GM18498 (cell line): ENCODE measurements at regions not wholly inside any gene's neighbourhood (a gene's known extent, or its start where the extent isn't known, plus 50 kb on each side); places are given as distances from the start of the nearest gene placed in this dataset.
"Not testable (repeated sequence)": the region's sequence is repeated elsewhere in the genome, so short reads cannot be mapped to it uniquely, and the experiment has no call there.

Source experiments
- ATAC-seq: cut with Tn5 transposase; IDR thresholded peaks from one replicate; pipeline ENCODE4 v1.9.1; 2021; ENCODE audit warnings: mild to moderate bottlenecking, moderate library complexity; ENCODE audit not compliant: unreplicated experiment

DNA sequence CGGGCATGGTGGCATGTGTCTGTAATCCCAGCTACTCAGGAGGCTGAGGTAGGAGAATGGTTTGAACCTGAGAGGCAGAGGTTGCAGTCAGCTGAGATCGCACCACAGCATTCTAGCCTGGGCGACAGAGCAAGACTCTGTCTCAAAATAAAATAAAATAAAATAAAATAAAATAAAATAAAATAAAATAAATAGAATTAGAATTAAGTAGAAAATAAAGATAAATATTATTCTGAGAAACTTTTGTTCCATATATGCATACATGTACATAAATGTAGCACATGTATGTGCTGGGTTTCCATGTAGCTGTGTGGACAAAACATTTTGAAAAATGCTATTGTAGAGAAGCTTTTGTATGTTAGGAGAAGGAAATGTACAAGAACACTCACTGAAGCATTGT lies 129.4 kb upstream of the VLDLR start:
- ATAC-seq: no peak

DNA sequence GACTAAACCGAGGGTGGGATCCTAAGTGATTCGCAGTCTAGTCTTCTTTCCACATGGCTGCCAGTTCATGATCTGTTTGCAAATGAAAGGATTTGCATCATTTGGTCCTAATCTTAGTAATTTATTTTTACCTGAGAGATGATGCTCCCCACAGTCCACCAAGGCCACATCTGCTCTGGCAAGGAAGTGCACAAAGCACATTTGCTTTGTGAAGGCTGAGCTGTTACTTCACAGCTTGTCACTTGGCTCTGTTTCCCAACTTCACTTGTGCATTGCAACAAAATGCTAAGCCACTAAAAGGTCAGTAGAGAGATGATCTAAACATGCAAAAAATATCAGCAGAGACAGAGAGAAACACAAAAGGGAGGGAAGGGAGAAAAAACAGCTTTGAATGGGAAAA lies 128.5 kb upstream of the VLDLR start:
- no peak for ATAC-seq

DNA sequence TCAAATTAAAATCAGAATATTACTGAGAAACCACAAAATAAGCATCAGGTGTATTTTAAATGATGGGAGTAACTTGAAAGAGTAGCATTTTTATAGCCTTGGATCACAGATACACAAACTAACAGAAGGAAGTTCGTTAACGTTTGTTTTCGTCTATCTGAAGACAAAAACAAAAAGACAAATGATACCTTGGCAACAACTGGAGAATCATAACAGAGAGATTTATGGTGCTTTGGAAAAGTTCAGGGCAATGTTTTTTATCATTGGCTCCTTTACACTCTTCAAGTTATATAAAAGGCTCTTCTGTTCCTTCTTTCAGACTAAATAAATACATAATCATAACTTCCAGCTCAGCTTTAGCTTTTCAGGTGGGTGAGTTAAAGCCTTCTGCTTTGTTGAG lies 128.1 kb upstream of the VLDLR start:
- no peak for ATAC-seq

DNA sequence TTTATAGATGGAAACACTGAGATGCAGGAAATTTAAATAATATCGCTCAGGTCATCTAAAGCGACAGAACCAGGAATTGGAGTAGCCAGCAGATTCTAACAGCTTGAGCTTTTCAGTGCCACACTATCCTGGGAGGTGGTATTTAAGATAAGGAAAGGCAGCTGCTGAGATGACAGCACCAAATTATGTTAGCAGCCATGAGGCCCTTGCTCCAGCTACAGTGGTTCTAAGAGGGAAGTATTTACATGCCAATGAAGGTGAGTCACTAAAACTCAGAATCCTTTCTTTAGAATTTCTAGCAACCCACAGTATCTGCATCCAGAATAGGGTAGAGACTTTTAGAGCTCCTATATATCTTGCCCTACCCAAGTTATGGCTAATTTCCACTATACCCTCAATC lies 127.0 kb upstream of the VLDLR start:
- ATAC-seq: no peak

DNA sequence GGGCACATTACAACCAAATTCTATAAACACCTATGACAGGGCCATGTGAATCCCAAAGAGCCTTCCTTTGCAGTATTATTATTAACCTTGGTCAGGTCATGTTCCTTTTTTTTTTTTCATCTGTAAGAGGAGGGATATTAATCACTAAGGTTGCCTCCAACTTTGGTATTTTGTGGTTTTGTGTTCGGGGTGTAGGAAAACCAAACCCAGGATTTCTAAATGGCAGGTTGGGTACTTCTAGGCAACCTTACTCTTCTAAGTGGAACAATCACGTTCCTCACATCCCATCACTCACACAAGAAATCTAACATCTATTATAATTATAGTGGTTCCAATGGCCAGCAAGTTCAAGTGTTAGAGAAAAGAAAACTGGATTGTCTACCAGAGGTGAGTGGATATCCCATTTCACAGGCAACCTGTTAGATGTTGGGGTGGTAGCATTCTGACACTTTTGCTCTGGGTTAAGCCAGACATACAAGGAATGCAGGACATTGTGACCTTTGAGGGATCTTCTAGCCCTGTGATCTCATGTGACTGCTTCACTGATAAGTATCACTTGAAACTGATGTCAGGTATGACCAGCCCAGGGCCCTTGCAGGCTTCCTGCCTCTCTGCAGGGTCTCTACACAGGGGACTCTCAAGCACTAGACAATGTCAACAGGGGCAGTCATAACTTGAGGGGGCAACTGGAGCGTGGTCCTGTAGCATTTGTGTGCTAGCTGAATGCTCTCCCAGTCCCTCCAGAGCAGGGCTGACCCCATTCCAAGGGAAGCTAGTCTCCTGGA lies 126.2 kb upstream of the VLDLR start:
- no peak for ATAC-seq

DNA sequence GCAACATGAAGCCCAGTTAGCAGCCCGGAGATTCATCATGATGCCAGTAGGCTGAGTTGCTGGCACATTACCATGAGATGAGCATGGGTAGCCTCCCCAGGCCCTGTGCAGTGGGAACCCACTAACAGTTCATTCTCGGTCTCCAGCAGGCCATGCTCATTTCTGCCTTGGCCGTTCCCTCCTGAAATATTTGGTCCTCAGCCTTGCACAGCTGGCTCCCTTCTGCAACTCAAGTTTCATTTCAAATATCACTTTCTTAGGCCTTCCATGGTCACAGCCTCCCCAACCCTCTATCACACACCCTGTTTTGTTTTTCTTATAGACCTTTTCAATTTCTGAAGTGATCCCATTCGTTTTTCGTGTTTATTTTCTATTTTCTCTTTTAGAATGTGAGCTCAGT lies 125.4 kb upstream of the VLDLR start:
- no peak for ATAC-seq

DNA sequence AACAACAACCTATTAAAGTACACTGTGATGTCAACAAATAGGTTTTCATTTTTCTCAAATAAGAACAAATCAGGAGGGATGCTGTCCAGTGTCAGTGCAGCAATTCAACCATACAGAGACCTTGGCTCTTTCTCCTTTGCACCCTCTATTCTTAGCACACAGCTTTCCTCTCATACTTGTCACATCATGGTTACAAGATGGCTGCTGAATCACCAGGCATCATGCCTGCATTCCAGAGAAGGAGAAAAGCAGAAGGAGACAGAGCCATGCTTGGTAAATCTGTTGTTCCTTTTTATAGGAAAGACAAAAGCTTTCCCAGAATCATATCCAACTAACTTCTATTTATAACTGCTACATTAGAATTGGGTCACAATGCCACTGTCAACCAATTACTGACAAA lies 124.7 kb upstream of the VLDLR start:
- ATAC-seq: no peak

DNA sequence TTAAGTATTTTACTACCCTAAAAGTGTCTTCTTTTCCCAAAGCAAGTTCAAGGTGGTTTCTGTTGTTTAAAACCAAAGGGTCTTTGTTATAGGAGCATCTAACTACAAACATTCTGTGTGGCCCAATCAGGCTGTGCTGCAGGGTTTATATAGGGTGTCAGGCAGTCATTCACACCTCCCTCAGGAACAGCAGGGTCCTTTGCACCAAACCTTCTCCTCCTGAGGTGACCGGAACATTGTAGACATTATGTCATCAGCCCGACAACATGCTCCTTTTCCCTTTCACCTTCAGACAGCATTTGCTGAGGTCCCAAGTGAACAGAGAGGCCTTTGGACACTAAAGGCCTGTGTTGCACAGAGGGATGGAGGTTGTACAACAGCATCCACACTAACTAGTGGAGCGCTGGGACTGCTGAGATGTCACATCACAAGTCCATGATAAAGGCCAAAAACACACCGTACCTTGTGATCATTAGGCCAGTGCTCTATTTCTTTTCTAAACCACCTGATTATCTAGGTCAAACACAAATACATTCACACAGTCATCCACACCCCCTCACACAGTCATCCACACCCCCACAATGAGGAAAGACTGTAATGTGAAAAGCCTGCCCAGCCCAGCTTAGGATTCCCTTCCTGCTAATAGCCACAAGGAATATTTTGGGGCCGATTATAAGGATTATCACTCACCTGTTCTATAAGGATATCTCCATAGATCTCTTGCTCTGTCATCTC lies 123.8 kb upstream of the VLDLR start:
- ATAC-seq: no peak

DNA sequence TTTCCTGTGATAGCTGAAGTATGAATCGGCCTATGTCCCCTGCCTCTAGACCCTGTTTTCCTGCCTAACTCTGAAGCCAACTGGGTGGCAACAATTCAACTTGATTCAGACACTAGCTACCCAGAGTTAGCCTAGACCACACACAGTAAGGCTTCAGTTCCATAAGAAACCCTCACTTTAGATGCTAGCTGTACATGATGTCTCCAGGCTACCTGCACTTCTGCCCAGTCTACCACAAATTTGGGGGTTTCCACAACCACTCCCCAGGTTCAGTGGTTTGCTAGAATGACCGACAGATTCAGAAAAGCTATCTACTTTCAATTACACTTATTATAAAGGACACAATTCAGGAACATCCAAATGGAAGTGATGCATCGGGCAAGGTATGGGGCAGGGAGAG lies 119.4 kb upstream of the VLDLR start:
- ATAC-seq: no peak

DNA sequence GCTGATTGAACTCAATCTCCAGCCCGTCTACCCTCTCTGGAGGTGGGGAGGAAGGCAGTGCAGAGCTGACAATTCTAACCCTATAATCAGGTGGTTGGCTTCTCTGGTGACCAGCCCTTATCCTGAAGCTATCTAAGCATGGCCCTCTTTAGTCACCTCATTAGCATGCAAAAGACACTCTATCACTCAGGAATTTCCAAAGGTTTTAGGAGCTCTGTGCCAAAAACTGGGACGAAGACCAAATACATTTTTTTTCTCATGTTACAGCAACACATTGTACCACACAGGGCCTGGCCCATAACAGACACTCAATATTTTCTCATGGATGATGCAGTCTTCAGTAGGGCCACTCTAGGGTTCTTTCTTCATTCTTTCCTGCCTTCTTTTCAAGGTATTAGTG lies 118.8 kb upstream of the VLDLR start:
- ATAC-seq: no peak

DNA sequence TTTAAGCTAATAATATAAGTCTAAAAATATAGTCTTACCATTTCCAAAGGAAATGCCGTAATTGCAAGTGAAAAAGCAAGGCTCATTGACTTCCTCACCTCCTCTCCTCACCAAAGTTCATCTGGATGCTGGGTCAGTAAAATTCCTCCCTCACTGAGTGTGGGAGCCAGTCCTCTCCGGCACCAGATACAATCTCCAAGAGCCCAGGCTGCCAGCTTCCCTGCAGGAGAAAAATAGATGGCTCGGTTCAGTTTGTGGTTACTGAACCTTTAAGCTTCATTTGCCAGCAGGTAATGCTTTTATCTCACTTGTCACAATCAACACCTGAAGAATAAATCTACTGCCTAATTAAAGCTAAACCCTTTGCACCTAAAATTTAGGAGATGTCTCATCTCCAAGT lies 115.3 kb upstream of the VLDLR start:
- no peak for ATAC-seq

DNA sequence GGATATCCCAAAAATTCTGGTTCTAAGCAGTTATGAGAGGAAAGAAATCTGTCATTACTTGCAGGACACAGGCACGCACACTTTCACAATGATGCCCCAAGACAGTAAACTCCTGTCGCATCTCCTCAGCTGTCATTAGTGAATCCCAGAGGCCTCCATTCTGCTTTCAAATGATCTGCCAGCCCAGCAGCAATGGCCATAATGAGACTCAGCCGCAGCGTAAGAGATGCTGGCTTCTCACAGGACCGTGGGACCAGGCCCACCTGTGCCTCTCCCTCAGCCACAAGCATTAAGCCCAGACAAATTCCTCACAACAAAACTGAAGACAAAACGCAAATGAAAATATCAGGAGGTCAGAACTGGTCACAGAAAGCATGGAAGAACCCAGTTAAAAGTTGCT lies 98.0 kb upstream of the VLDLR start:
- ATAC-seq: no peak

DNA sequence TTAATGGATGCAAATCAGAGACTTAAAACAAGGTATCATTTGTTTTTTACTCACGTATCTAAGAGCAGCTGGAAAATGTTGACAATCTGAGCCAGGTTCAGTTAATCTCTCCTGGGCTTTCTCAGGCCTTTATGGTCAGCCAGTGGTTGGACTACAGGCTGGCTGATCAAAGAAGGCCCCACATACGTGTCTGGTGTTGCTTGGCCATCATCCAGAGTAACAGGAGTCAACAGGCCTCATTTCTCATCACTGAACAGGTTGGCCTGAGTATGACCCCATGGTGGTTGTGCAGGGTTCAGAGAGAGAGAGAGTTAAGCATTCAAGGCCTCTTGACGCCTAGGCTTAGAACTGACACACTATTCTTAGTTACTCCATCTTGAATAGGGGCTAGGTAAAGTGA lies 97.0 kb upstream of the VLDLR start:
- ATAC-seq: no peak

DNA sequence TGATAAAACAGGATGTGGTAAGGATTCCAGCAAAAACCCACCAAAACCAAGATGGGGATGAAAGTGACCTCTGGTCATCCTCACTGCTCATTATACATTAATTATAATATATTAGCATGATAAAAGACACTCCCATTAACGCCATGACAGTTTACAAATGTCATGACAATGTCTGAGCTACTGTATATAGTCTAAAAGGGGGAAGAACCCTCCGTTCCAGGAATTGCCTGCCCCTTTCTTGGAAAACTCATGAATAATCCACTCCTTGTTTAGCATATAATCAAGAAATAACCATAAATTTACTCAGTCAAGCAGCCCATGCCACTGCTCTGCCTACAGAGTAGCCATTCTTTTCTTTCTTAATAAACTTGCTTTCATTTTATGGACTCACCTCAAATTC lies 96.4 kb upstream of the VLDLR start:
- ATAC-seq: no peak

DNA sequence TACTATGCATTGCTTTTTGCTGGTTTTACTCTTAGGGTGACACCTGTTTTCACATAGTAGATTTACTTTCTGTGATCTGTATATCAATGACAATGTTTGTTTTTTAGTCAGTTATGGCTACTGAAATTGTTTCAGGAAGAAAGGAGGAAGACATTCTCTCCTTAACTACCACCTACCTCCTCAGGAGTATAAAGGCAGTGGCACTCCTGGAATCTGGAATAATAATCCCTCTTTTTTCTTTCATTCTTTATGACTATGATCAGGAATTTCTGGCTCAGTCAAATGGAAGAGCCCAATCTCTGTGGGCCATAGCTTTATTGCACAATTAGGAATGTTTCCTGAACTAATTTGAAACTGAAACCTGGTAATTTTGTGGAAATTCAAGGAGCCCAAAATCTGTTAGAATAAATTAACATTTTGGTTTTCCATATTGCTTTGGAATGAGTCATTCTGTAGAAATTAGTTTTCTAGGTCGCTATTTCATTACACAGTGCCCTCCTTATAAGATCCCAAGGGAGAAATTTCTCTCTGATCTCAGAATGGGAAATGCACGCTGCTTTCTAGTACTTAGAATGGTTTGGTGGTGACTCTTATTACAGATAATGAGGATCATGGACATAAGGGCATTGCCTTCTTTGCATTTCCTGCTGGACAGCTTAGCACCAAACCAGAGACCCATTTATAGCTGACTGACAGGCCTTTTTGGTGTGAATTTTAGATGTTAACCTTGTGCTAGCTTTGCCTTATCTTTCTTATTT lies 95.3 kb upstream of the VLDLR start:
- ATAC-seq: no peak

DNA sequence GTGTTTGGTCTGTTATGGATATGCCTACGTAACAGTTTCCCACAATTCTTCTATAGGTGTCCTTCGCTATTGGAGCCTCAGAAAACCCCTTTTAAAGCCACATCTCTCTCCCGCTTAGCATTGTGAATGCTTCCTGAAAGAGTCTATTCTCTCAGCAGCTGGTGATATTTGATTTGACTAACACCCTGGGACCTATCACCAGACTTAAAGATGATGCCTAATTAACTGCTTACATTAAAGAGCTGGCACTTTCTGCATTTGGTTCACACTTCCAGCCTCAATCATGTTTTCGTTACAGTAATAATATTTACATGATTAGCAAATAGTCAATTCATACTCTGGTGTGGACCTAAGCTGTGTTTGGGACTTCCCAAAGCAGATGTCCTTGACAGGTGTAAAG lies 90.1 kb upstream of the VLDLR start:
- no peak for ATAC-seq

DNA sequence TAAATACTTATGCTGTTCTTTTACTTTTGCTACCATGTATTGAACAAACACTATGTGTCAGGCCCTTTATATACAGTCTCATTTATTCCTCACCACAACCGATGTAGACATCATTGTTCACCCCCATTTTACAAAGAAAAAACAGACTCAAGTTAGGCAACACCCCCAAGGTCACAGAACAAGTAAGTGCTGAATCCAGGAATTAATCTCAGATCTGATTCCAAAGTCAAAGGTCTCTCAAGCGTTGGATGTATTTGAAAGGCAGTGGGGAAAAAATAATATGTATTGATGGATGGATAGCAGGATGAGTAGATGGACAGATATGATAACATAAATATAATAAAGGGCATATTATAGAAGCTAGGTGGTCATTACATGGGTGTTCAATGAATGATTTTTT lies 85.1 kb upstream of the VLDLR start:
- no peak for ATAC-seq

DNA sequence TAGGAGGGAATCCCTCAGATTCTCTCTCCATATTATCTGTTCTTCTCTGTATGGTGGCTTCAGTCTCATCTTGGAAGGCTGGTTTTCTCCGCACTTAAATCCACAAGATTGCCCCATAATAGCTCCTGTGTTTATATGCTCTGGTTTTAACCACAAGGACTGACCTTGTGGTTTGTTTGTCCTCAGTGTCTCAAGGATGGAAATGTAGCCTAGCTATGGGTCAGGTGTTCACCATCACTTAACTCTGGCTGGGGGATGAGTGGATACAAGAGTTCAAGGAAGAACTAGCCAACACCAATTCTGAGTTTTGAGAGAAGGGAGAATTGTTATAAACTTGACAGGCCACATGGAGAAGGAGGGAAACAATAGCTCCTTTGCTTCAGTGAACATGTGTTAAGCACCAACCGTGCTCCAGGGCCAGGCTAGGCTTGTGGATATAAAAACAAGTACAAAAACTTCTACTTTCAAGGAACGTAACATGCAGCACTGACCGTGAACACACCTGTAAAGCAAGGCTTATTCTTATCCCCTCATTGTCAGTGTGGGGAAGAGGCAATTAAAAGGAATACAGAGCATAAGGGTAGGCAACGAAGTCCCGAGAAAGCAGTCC lies 75.6 kb upstream of the VLDLR start:
- ATAC-seq: no peak

DNA sequence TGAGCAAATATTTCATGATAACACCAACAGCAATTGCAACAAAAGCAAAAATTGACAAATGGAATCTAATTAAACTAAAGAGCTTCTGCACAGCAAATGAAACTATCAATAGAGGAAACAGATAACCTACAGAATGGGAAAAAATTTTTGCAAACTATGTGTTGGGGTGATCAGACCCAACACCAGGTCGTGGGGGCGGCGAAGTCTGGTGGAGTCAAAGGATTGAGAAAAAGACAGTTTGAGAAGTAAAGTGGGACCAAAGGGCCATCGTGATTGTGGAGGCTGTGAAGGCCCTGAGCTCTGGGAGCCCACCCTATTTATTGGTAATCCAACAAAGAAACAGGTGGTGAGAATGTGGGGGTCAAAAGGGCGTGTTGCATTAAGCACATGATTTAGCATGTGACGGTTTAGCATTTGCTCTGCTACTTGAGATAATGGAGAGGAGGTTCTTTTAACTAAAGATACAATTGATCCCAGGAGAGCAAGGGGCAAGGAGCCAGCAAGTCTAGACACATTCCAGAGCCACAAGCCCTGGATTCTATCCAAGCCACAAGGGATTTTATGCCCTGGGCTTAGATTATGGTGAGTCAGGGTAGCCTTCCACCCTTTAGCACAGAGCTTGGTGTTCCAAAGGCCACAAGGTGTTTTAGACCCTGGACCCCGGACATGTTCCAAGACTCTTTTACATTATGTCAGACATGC lies 65.5 kb upstream of the VLDLR start:
- ATAC-seq: not testable (repeated sequence)

DNA sequence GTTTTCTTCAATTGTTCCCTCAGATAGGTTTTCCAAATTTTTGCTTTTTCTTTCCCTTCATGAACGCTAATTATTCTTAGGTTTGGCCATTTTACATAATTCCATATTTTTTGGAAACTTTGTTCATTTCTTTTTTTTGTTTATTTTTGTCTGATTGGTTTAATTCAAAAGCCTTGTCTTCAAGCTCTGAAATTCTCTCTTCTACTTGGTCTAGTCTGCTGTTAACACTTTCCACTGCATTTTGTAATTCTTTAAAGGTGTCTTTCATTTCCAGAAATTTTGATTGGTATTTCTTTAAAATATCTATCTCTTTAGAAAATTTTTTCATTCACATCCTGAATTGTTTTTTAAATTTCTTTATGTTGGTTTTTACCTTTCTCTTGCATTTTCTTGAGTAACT lies 63.9 kb upstream of the VLDLR start:
- ATAC-seq: no peak
